Posterior vena cava (tissue), 2 donors: ENCODE measurements at regions not wholly inside any gene's neighbourhood (a gene's known extent, or its start where the extent isn't known, plus 50 kb on each side); places are given as distances from the start of the nearest gene placed in this dataset.

Experiments
- DNase-seq: peaks from one replicate; pipeline ENCODE4 v3.0.0-alpha.2; 2020; ENCODE audit warnings: low spot score
- intact Hi-C, 2 donors: fragments of 100-400 bp; cut with DNase I; formaldehyde crosslinking; loops; one replicate each; pipeline versions ENCODE4 v1.14.1 to v1.14.2; 2022 to 2023
- donor health status: DM: yes; HTN: yes; CAD: no.
- donor health status: DM: yes; HTN: yes; CAD: no.

DNA sequence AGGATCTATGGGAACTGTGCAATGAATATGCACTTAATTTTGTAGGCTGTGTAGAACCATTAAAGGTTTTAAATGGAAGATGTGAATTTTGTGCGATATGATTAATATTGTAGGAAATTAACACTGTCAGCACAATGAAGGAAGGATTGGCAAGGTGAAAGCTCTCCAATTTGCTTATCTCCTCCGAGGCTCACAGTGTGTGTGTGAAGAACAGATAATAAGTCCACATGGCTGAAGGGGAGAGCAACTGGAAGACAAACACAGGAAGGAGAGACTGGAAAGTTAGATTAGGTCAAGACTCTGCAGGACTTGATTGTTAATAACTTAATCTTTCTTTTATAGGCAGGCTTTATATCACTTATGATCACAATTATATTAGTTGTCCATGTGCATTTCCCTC is 269.7 kb upstream of the VRK2 start:
- no peak for DNase-seq
- intact Hi-C loops = no loop called here

GRCh38 chr2:57782587-57782986 is 264.0 kb upstream of the VRK2 start:
- no peak for DNase-seq
- intact Hi-C loops = no loop called here

- DNase-seq = no peak
- intact Hi-C loops = no loop called here
These were observed 253.3 kb upstream of the VRK2 start for GRCh38 chr2:57793310-57793709.

DNA sequence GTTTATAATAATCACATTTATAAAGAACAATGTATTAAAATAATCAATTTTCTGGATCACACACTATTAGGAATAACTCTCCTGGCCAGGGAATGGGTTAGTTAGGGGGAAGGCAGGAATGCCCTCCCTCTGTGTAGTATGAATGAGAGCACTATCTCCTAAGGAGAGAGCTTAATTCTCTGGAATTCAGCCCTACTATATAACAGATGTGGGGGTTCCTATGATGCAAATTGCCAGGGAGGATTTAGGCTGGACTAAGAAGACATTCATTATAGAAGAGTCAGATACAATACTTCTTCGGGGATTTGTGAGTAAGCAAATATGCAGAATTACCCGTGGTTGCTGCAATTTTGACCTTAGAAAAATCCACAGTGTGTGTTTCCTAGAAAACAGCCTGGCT is 250.1 kb upstream of the VRK2 start:
- DNase-seq = no peak
- intact Hi-C loops = no loop called here

DNA sequence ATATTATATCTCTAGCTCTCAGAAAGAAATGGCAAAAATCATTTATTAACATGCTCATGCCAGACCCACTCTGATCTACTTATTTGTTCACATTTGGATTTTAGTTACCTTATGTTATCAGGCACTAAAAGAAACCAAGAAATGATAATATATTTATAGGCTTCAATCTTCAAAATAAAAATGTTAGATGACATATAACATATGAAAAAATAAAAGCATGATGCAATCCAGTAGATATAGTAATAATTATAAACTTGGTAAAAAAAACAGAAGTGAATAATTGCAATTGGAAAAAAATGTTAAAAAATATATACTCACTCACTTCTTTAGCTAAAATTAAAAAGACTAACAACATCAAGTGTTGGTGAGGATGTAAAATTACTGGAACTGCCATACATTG is 248.3 kb upstream of the VRK2 start:
- DNase-seq = no peak
- intact Hi-C loops = no loop called here

DNA sequence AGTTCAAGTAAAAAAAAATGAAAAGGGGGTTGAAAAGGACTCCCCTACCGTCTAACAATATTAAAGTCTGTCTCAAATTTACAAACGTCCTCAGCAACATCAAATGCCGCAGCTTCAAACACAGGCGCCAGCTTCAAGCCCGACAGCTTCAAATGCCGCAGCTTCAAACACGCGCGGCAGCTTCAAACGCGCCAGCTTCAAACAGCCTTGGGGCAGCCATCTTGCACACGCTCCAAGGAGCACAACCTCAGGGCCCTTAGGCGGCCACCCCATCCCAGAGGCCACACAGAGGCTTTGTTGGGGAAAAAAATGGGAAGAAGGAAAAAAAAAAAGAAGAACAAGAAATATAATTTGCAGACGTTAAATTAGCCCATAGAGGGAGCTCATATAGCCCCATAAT is 244.4 kb upstream of the VRK2 start:
- no peak for DNase-seq

GRCh38 chr2:57804971-57805370 is 241.6 kb upstream of the VRK2 start:
- no peak for DNase-seq
- intact Hi-C loops = no loop called here

More for the DNA sequence above, 244.4 kb upstream of the VRK2 start:
- intact Hi-C loops = no loop called here

- intact Hi-C loops = no loop called here
- DNase-seq = no peak
These were observed 240.1 kb upstream of the VRK2 start for GRCh38 chr2:57806449-57806968.

DNA sequence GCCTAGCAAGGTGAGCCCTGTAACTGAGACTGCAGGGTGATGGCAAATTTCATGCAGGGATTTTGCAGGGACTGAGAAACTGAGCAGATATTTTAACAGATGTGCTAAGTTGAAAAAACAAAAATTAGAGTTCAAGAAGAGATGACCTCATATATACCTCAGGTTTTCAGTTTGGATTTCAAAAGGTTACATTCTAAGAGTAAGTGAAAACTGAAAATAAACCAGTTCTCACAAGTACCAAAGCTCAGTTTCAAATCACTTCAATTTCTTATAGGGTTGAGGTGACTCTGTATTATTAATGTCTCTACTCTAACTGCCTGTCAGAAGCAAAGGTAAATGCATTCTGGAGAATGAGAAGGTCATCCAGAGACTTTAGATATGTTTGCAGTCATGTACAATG is 237.4 kb upstream of the VRK2 start:
- intact Hi-C loops = no loop called here
- no peak for DNase-seq

- intact Hi-C loops = no loop called here
- no peak for DNase-seq
These were observed 225.5 kb upstream of the VRK2 start for GRCh38 chr2:57821088-57821487.

- intact Hi-C loops = no loop called here
These were observed 218.4 kb upstream of the VRK2 start for GRCh38 chr2:57828221-57828620.

DNA sequence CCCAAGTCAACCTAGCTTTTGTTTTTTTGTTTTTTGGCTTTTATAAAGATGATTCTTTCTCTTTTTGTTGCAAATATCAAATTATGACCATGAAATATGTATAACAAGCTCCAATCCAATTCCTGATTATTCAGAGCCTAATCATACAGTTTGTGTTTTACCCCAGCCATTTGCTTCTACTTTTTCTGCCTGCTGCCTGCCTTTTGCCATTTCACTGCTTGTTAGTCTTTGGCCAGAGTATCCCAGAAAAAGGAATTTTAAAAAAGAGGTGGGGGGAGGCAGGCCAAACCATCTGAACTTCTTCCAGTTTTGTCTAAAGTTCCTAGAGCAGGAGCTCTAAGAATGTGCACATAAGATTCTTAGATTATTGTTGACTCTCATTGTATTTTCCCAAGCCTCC is 211.9 kb upstream of the VRK2 start:
- intact Hi-C loops = no loop called here
- no peak for DNase-seq

More at GRCh38 chr2:57828221-57828620, 218.4 kb upstream of the VRK2 start:
- DNase-seq = no peak

DNA sequence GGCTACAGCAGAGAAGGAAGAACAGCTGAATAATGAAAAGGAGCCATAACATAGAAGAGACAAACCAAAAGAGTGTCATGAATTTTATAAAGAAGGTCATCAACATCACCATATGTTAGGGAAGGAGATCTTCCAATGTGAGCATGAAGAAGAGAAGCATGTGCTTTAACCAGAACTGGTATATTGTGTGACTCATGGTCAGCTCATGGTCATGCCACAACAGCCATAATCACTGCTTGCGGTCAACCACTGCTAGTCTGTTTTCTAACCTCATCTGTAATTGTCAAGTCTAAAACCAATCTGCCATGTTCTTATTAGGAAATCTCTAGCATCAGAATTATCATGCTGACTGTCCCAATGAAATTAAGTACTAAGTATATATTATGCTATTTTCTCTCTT is 204.1 kb upstream of the VRK2 start:
- DNase-seq = no peak
- intact Hi-C loops = no loop called here

- intact Hi-C loops = no loop called here
- DNase-seq = no peak
These were observed 203.4 kb upstream of the VRK2 start for GRCh38 chr2:57843158-57843557.

GRCh38 chr2:57848723-57849122 is 197.9 kb upstream of the VRK2 start:
- no peak for DNase-seq
- intact Hi-C loops = no loop called here

DNA sequence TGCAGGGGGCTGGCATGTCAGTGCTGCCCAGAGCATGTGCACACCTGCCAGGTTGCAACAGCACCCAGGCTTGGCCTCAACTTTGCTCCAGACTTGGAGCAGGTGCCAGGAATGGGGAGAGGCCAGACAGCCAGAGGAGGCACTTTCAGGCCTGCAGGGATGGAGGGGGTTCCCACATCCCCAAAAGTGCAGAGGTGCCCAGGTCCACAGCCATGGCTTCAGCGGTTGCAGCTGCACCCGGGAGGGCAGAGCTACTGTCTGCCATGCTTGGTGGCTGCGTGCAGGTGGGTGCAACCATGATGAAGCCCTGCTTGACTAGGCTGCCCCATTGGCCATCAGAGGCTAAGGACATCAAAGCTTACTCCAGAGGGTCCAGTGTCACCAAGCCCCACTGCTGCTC is 196.8 kb upstream of the VRK2 start:
- intact Hi-C loops = no loop called here

GRCh38 chr2:57850415-57851130 is 196.0 kb upstream of the VRK2 start:
- peak; percentile 66 for DNase-seq
- intact Hi-C loops = no loop called here

More for the DNA sequence above, 196.8 kb upstream of the VRK2 start:
- DNase-seq = no peak

DNA sequence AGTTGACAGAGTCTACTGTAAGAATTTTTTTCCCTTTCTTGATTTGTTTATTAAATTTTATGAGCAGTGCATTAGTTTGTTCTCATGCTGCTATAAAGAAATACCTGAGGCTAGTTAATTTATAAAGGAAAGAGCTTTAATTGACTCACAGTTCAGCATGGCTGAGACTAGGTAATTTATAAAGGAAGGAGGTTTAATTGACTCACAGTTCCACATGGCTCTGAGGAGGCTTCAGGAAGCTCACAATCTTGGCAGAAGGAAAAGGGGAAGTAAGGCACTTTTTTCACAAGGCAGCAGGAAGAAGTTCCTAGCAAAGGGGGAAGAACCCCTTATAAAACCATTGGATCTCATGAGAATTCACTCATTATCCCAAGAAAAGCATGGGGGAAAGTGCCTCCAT is 191.4 kb upstream of the VRK2 start:
- intact Hi-C loops = no loop called here
- DNase-seq = no peak

- intact Hi-C loops = no loop called here
- DNase-seq = no peak
These were observed 186.9 kb upstream of the VRK2 start for GRCh38 chr2:57859755-57860154.

GRCh38 chr2:57862153-57862552 is 184.5 kb upstream of the VRK2 start:
- intact Hi-C loops = no loop called here

GRCh38 chr2:57862727-57863126 is 183.9 kb upstream of the VRK2 start:
- no peak for DNase-seq
- intact Hi-C loops = no loop called here

More at GRCh38 chr2:57862153-57862552, 184.5 kb upstream of the VRK2 start:
- no peak for DNase-seq

DNA sequence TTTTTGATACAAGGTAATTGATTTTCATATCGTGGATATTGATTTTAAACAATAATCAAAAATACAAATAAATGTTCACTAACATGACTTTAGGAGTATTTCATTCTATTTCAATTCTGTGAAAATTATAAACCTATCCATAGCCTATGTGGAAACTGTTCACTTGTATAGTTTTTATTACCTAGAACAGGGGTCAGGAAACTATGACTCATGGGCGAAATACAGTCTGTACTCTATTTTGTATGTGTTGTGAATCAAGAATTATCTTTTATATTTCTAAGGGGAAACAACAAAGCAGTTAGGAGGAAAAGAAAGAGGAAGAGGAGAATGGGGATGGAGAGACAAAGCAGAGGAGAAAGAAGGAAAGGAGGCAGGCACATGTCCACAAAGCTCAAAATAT is 181.7 kb upstream of the VRK2 start:
- intact Hi-C loops = no loop called here
- DNase-seq = no peak
